ENCODE measurements at regions not wholly inside any gene's neighbourhood (a gene's known extent, or its start where the extent isn't known, plus 50 kb on each side); places are given as distances from the start of the nearest gene placed in this dataset.
"Not testable (repeated sequence)": the region's sequence is repeated elsewhere in the genome, so short reads cannot be mapped to it uniquely, and the experiment has no call there.

GRCh38 chr5:99059685-99060084 lies 130.9 kb upstream of the CHD1 start:
- DNase-seq (ENCODE audit: low spot score) = no peak

GRCh38 chr5:99058466-99058865 lies 129.7 kb upstream of the CHD1 start:
- DNase-seq (ENCODE audit: low spot score) = no peak

GRCh38 chr5:99054972-99055371 lies 126.2 kb upstream of the CHD1 start:
- DNase-seq (ENCODE audit: low spot score) = no peak

GRCh38 chr5:99045871-99046270 lies 117.1 kb upstream of the CHD1 start:
- DNase-seq (ENCODE audit: low spot score) = no peak

- DNase-seq (ENCODE audit: low spot score) = not testable (repeated sequence)
Observed at GRCh38 chr5:99043257-99043656, 114.5 kb upstream of the CHD1 start.

- no peak for DNase-seq (ENCODE audit: low spot score)
Observed at GRCh38 chr5:99037668-99038067, 108.9 kb upstream of the CHD1 start.

GRCh38 chr5:99035942-99036341 lies 107.1 kb upstream of the CHD1 start:
- DNase-seq (ENCODE audit: low spot score) = no peak

- DNase-seq (ENCODE audit: low spot score) = no peak
Observed at GRCh38 chr5:99034336-99034735, 105.5 kb upstream of the CHD1 start.

- DNase-seq (ENCODE audit: low spot score) = no peak
Observed at GRCh38 chr5:99033014-99033900, 104.5 kb upstream of the CHD1 start.

GRCh38 chr5:99032234-99033013 lies 103.6 kb upstream of the CHD1 start:
- peak; percentile 55 for DNase-seq (ENCODE audit: low spot score)

GRCh38 chr5:99030906-99031440 lies 102.2 kb upstream of the CHD1 start:
- no peak for DNase-seq (ENCODE audit: low spot score)

- no peak for DNase-seq (ENCODE audit: low spot score)
Observed at GRCh38 chr5:99029172-99029571, 100.4 kb upstream of the CHD1 start.

GRCh38 chr5:99028170-99028569 lies 99.4 kb upstream of the CHD1 start:
- not testable (repeated sequence) for DNase-seq (ENCODE audit: low spot score)

- DNase-seq (ENCODE audit: low spot score) = no peak
Observed at GRCh38 chr5:99025298-99026045, 96.7 kb upstream of the CHD1 start.

- DNase-seq (ENCODE audit: low spot score) = no peak
Observed at GRCh38 chr5:99023330-99023729, 94.5 kb upstream of the CHD1 start.

- DNase-seq (ENCODE audit: low spot score) = no peak
Observed at GRCh38 chr5:99022250-99022649, 93.4 kb upstream of the CHD1 start.

GRCh38 chr5:99020698-99021048 lies 91.9 kb upstream of the CHD1 start:
- DNase-seq (ENCODE audit: low spot score) = no peak

- DNase-seq (ENCODE audit: low spot score) = no peak
Observed at GRCh38 chr5:99019812-99020697, 91.2 kb upstream of the CHD1 start.

GRCh38 chr5:99019254-99019653 lies 90.4 kb upstream of the CHD1 start:
- no peak for DNase-seq (ENCODE audit: low spot score)

GRCh38 chr5:99010294-99010693 lies 81.5 kb upstream of the CHD1 start:
- DNase-seq (ENCODE audit: low spot score) = no peak

GRCh38 chr5:99008009-99008408 lies 79.2 kb upstream of the CHD1 start:
- not testable (repeated sequence) for DNase-seq (ENCODE audit: low spot score)
